ENCODE measurements at regions not wholly inside any gene's neighbourhood (a gene's known extent, or its start where the extent isn't known, plus 50 kb on each side); places are given as distances from the start of the nearest gene placed in this dataset.

GRCh38 chr15:96494505-96494904, 164.0 kb downstream of the NR2F2 start:
- TF ChIP-seq EZH2phosphoT487 (IDR thresholded peaks at IDR 0.05; ENCODE audit: borderline replicate concordance, low read depth, low read length) (no peak), CTCF (conservative IDR thresholded peaks at IDR 0.05; ENCODE audit: low read length) (no peak)
